Activated naive CD4-positive, alpha-beta T cell treated with anti-CD3 and anti-CD28 coated beads for 36 hours (primary cell): ENCODE measurements at regions not wholly inside any gene's neighbourhood (a gene's known extent, or its start where the extent isn't known, plus 50 kb on each side); places are given as distances from the start of the nearest gene placed in this dataset.

ENCODE experiments used
- CTCF ChIA-PET: fragments of 350-600 bp; sonication (Branson Sonifier 250); formaldehyde crosslinking; loops from one replicate; lab custom pipeline; 2021; ENCODE audit warnings: antibody characterized with exemption; lab: Charles Lee
- DNase-seq: peaks from one replicate; pipeline ENCODE4 v3.0.0-alpha.2; 2020
- H3K27ac Mint-ChIP-seq: one replicate; pipeline ENCODE4 v1.8.0; 2021; ENCODE audit warnings: mild to moderate bottlenecking, mixed read lengths
- H3K27me3 Mint-ChIP-seq: one replicate; pipeline ENCODE4 v1.8.0; 2021; ENCODE audit warnings: low read depth, mixed read lengths
- H3K36me3 Mint-ChIP-seq: one replicate; pipeline ENCODE4 v1.8.0; 2021; ENCODE audit warnings: low read depth, mixed read lengths
- H3K4me1 Mint-ChIP-seq: one replicate; pipeline ENCODE4 v1.8.0; 2021; ENCODE audit warnings: low read depth, mixed read lengths
- H3K4me3 Mint-ChIP-seq: one replicate; pipeline ENCODE4 v1.8.0; 2021; ENCODE audit warnings: mild to moderate bottlenecking, moderate library complexity, mixed read lengths
- H3K9me3 Mint-ChIP-seq: one replicate; pipeline ENCODE4 v1.8.0; 2021; ENCODE audit warnings: mixed read lengths
- intact Hi-C: fragments of 100-400 bp; cut with micrococcal nuclease; formaldehyde crosslinking; loops from one replicate; pipeline ENCODE4 v1.15.1; 2023

- Mint-ChIP-seq H3K27me3 (peaks cover 3% of the 10 kb centered on the region), H3K27ac (no peak overlapping the region), H3K4me1 (no peaks in the 10 kb centered on the region), H3K36me3 (no peaks in the 10 kb centered on the region), H3K9me3 (no peaks in the 10 kb centered on the region), H3K4me3 (no peak overlapping the region)
- no peak for DNase-seq
- CTCF ChIA-PET: no interaction called here
- intact Hi-C loops: no loop called here
These were observed 102.4 kb upstream of the ST6GAL2 start for GRCh38 chr2:106988361-106988760.

- Mint-ChIP-seq H3K4me3 (no peak overlapping the region), H3K9me3 (no peaks in the 10 kb centered on the region), H3K4me1 (no peaks in the 10 kb centered on the region), H3K36me3 (no peaks in the 10 kb centered on the region), H3K27ac (no peak overlapping the region), H3K27me3 (peaks cover 3% of the 10 kb centered on the region)
- CTCF ChIA-PET: no interaction called here
- no peak for DNase-seq
- intact Hi-C loops: no loop called here
These were observed 104.3 kb upstream of the ST6GAL2 start for GRCh38 chr2:106990297-106990696.

- no peaks in the 10 kb centered on the region for H3K9me3 Mint-ChIP-seq
- intact Hi-C loops: no loop called here
- CTCF ChIA-PET: no interaction called here
- DNase-seq: no peak
- no peaks in the 10 kb centered on the region for H3K36me3 Mint-ChIP-seq
- H3K4me1 Mint-ChIP-seq: no peaks in the 10 kb centered on the region
- H3K27ac Mint-ChIP-seq: no peak overlapping the region
- no peak overlapping the region for H3K4me3 Mint-ChIP-seq
- peaks cover 3% of the 10 kb centered on the region for H3K27me3 Mint-ChIP-seq
These were observed 105.9 kb upstream of the ST6GAL2 start for GRCh38 chr2:106991866-106992265.

- Mint-ChIP-seq H3K9me3 (no peaks in the 10 kb centered on the region), H3K4me1 (no peaks in the 10 kb centered on the region), H3K27me3 (no peaks in the 10 kb centered on the region), H3K36me3 (no peaks in the 10 kb centered on the region), H3K4me3 (no peak overlapping the region), H3K27ac (no peak overlapping the region)
- CTCF ChIA-PET: no interaction called here
- intact Hi-C loops: no loop called here
- no peak for DNase-seq
These were observed 109.6 kb upstream of the ST6GAL2 start for GRCh38 chr2:106995556-106995955.

GRCh38 chr2:106996171-106996769, 110.3 kb upstream of the ST6GAL2 start:
- H3K27me3 Mint-ChIP-seq: no peaks in the 10 kb centered on the region
- no peak for DNase-seq
- no peaks in the 10 kb centered on the region for H3K4me1 Mint-ChIP-seq
- intact Hi-C loops: no loop called here
- H3K9me3 Mint-ChIP-seq: no peaks in the 10 kb centered on the region
- CTCF ChIA-PET: no interaction called here
- H3K36me3 Mint-ChIP-seq: no peaks in the 10 kb centered on the region
- H3K27ac Mint-ChIP-seq: no peak overlapping the region
- no peak overlapping the region for H3K4me3 Mint-ChIP-seq

- intact Hi-C loops: no loop called here
- Mint-ChIP-seq H3K9me3 (no peaks in the 10 kb centered on the region), H3K4me3 (no peak overlapping the region), H3K36me3 (no peaks in the 10 kb centered on the region), H3K4me1 (no peaks in the 10 kb centered on the region), H3K27ac (no peak overlapping the region), H3K27me3 (no peaks in the 10 kb centered on the region)
- CTCF ChIA-PET: no interaction called here
- DNase-seq: no peak
These were observed 111.2 kb upstream of the ST6GAL2 start for GRCh38 chr2:106997204-106997603.

- H3K4me1 Mint-ChIP-seq: no peaks in the 10 kb centered on the region
- H3K9me3 Mint-ChIP-seq: no peaks in the 10 kb centered on the region
- intact Hi-C loops: no loop called here
- H3K36me3 Mint-ChIP-seq: no peaks in the 10 kb centered on the region
- H3K4me3 Mint-ChIP-seq: no peak overlapping the region
- DNase-seq: no peak
- H3K27ac Mint-ChIP-seq: no peak overlapping the region
- H3K27me3 Mint-ChIP-seq: no peaks in the 10 kb centered on the region
- CTCF ChIA-PET: no interaction called here
These were observed 115.1 kb upstream of the ST6GAL2 start for GRCh38 chr2:107001062-107001461.

GRCh38 chr2:107001551-107001950, 115.6 kb upstream of the ST6GAL2 start:
- DNase-seq: no peak
- Mint-ChIP-seq H3K27me3 (no peaks in the 10 kb centered on the region), H3K4me1 (no peaks in the 10 kb centered on the region), H3K9me3 (no peaks in the 10 kb centered on the region), H3K4me3 (no peak overlapping the region), H3K36me3 (no peaks in the 10 kb centered on the region), H3K27ac (no peak overlapping the region)
- intact Hi-C loops: no loop called here
- CTCF ChIA-PET: no interaction called here

- Mint-ChIP-seq H3K27me3 (no peaks in the 10 kb centered on the region), H3K27ac (no peak overlapping the region), H3K9me3 (no peaks in the 10 kb centered on the region), H3K4me3 (no peak overlapping the region), H3K4me1 (no peaks in the 10 kb centered on the region), H3K36me3 (no peaks in the 10 kb centered on the region)
- CTCF ChIA-PET: no interaction called here
- no peak for DNase-seq
- intact Hi-C loops: no loop called here
These were observed 116.2 kb upstream of the ST6GAL2 start for GRCh38 chr2:107001964-107002696.

GRCh38 chr2:107002735-107003134, 116.8 kb upstream of the ST6GAL2 start:
- Mint-ChIP-seq H3K9me3 (no peaks in the 10 kb centered on the region), H3K4me1 (no peaks in the 10 kb centered on the region), H3K27ac (no peak overlapping the region), H3K27me3 (no peaks in the 10 kb centered on the region), H3K36me3 (no peaks in the 10 kb centered on the region), H3K4me3 (no peak overlapping the region)
- DNase-seq: no peak
- intact Hi-C loops: no loop called here
- CTCF ChIA-PET: no interaction called here

- no peak for DNase-seq
- CTCF ChIA-PET: no interaction called here
- intact Hi-C loops: no loop called here
- no peaks in the 10 kb centered on the region for H3K36me3 Mint-ChIP-seq
- no peaks in the 10 kb centered on the region for H3K9me3 Mint-ChIP-seq
- H3K27ac Mint-ChIP-seq: no peak overlapping the region
- H3K4me1 Mint-ChIP-seq: no peaks in the 10 kb centered on the region
- no peaks in the 10 kb centered on the region for H3K27me3 Mint-ChIP-seq
- H3K4me3 Mint-ChIP-seq: no peak overlapping the region
These were observed 119.9 kb upstream of the ST6GAL2 start for GRCh38 chr2:107005853-107006252.

- no peaks in the 10 kb centered on the region for H3K27me3 Mint-ChIP-seq
- H3K4me3 Mint-ChIP-seq: no peak overlapping the region
- intact Hi-C loops: no loop called here
- CTCF ChIA-PET: no interaction called here
- no peak overlapping the region for H3K27ac Mint-ChIP-seq
- no peak for DNase-seq
- no peaks in the 10 kb centered on the region for H3K9me3 Mint-ChIP-seq
- no peaks in the 10 kb centered on the region for H3K4me1 Mint-ChIP-seq
- H3K36me3 Mint-ChIP-seq: no peaks in the 10 kb centered on the region
These were observed 120.9 kb upstream of the ST6GAL2 start for GRCh38 chr2:107006836-107007235.

- Mint-ChIP-seq H3K4me3 (no peak overlapping the region), H3K36me3 (no peaks in the 10 kb centered on the region), H3K4me1 (no peaks in the 10 kb centered on the region), H3K27ac (no peak overlapping the region), H3K9me3 (no peaks in the 10 kb centered on the region), H3K27me3 (no peaks in the 10 kb centered on the region)
- intact Hi-C loops: no loop called here
- CTCF ChIA-PET: no interaction called here
- no peak for DNase-seq
These were observed 122.0 kb upstream of the ST6GAL2 start for GRCh38 chr2:107007927-107008326.
